GM13977 (cell line): ENCODE measurements at regions not wholly inside any gene's neighbourhood (a gene's known extent, or its start where the extent isn't known, plus 50 kb on each side); places are given as distances from the start of the nearest gene placed in this dataset.

Experiments used
- DNase-seq: peaks from one replicate; pipeline ENCODE4 v3.0.0; 2012; ENCODE audit warnings: low spot score
- in situ Hi-C: fragments of 300-500 bp; cut with MboI; formaldehyde crosslinking; loops from one replicate; pipeline ENCODE4 v1.12.0; 2022; ENCODE audit warnings: low sequenced_read_pairs, low pct_unique_long_range_greater_than_20kb, mixed read lengths, inconsistent platforms; ENCODE audit not compliant: unreplicated experiment
- TF ChIP-seq, protein P1 (sequence below): IDR thresholded peaks from 2 replicates; pipeline ENCODE4 v1.5.1; 2012; ENCODE audit warnings: mild to moderate bottlenecking, control low read depth; ENCODE audit not compliant: insufficient read depth; ENCODE audit errors: extremely low read depth, missing control alignments

GRCh38 chr16:66130296-66130905 is 236.1 kb upstream of the CDH5 start:
- no peak for DNase-seq
- TF ChIP-seq, protein P1, sequence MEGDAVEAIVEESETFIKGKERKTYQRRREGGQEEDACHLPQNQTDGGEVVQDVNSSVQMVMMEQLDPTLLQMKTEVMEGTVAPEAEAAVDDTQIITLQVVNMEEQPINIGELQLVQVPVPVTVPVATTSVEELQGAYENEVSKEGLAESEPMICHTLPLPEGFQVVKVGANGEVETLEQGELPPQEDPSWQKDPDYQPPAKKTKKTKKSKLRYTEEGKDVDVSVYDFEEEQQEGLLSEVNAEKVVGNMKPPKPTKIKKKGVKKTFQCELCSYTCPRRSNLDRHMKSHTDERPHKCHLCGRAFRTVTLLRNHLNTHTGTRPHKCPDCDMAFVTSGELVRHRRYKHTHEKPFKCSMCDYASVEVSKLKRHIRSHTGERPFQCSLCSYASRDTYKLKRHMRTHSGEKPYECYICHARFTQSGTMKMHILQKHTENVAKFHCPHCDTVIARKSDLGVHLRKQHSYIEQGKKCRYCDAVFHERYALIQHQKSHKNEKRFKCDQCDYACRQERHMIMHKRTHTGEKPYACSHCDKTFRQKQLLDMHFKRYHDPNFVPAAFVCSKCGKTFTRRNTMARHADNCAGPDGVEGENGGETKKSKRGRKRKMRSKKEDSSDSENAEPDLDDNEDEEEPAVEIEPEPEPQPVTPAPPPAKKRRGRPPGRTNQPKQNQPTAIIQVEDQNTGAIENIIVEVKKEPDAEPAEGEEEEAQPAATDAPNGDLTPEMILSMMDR = no peak
- in situ Hi-C loops = no loop called here

DNA sequence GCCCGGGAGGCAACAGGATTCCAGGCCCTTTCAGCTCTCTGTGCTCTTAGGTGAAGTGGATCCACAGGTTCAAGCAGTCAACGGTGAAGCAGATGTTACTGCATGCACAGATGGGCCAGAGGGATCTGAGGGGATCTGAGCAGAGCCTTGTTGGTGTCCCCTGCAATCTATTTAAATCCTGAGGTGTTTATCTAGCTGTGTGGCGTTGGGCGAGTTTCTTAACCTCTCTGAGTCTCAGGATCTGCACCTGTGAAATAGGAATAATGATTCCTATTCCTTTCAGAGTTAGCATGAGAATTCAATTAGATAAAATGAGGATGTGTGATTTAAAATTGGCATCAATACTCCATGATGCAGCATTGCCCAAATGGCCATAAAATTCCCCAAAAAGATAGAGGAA is 237.3 kb upstream of the CDH5 start:
- in situ Hi-C loops = no loop called here
- TF ChIP-seq, protein P1 = no peak
- DNase-seq = no peak

GRCh38 chr16:66128371-66128770 is 238.1 kb upstream of the CDH5 start:
- TF ChIP-seq, protein P1 = no peak
- DNase-seq = no peak
- in situ Hi-C loops = no loop called here

- TF ChIP-seq, protein P1 = no peak
- in situ Hi-C loops = no loop called here
- no peak for DNase-seq
Observed at GRCh38 chr16:66127459-66128370, 238.8 kb upstream of the CDH5 start.

- in situ Hi-C loops = no loop called here
- no peak for DNase-seq
- TF ChIP-seq, protein P1 = no peak
Observed at GRCh38 chr16:66121466-66121865, 245.0 kb upstream of the CDH5 start.

DNA sequence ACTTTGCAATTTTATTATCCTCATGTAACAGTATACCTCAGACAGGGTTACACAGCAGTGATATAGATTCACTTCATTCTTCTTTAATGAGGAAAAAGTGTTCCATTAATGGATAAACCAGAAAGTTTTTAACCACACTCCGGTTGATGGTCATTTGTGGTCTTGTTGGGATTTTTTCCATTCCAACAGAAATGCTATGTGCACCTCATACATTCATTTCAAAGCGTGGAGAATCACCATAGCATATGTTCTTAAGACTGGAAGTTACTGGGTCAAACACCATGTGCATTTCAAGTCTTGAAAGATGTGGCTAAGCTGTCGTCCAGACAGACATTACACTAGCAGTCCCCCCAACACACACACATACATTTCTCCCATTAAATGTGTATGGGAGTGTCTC is 245.8 kb upstream of the CDH5 start:
- in situ Hi-C loops = no loop called here
- no peak for DNase-seq
- TF ChIP-seq, protein P1 = no peak
